ENCODE measurements at regions not wholly inside any gene's neighbourhood (a gene's known extent, or its start where the extent isn't known, plus 50 kb on each side); places are given as distances from the start of the nearest gene placed in this dataset.
"Not testable (repeated sequence)": the region's sequence is repeated elsewhere in the genome, so short reads cannot be mapped to it uniquely, and the experiment has no call there.

DNA sequence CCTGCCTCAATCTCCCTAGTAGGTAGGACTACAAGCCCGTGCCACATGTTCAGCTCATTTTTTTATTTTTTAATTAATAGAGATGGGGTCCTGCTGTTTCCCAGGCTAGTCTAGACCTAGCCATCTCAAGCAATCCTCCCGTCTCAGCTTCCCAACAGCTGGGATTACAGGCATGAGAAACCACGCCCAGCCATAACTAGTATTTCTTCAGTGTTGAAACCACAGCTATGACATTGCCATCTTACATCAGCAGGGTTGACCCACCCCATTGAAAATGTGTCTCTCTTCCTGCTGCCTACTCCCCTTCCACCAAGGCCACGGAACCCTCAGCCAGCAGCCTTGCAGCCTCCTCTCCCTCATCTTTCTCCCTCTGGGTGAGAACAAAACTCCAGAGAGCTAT is 62.1 kb upstream of the ZNF746 start:
- TF ChIP-seq, protein P1, sequence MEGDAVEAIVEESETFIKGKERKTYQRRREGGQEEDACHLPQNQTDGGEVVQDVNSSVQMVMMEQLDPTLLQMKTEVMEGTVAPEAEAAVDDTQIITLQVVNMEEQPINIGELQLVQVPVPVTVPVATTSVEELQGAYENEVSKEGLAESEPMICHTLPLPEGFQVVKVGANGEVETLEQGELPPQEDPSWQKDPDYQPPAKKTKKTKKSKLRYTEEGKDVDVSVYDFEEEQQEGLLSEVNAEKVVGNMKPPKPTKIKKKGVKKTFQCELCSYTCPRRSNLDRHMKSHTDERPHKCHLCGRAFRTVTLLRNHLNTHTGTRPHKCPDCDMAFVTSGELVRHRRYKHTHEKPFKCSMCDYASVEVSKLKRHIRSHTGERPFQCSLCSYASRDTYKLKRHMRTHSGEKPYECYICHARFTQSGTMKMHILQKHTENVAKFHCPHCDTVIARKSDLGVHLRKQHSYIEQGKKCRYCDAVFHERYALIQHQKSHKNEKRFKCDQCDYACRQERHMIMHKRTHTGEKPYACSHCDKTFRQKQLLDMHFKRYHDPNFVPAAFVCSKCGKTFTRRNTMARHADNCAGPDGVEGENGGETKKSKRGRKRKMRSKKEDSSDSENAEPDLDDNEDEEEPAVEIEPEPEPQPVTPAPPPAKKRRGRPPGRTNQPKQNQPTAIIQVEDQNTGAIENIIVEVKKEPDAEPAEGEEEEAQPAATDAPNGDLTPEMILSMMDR (conservative IDR thresholded peaks at IDR 0.05), result no peak
- Mint-ChIP-seq H3K27ac (ENCODE audit: unreplicated experiment) (no peak overlapping the region), H3K4me3 (no peak overlapping the region), H3K27me3 (ENCODE audit: low read depth) (no peaks in the 10 kb centered on the region), H3K4me1 (no peaks in the 10 kb centered on the region), H3K9me3 (no peaks in the 10 kb centered on the region), H3K36me3 (ENCODE audit: low read depth) (peaks cover 37% of the 10 kb centered on the region)
- DNase-seq (ENCODE audit: low read depth, low spot score), result no peak

DNA sequence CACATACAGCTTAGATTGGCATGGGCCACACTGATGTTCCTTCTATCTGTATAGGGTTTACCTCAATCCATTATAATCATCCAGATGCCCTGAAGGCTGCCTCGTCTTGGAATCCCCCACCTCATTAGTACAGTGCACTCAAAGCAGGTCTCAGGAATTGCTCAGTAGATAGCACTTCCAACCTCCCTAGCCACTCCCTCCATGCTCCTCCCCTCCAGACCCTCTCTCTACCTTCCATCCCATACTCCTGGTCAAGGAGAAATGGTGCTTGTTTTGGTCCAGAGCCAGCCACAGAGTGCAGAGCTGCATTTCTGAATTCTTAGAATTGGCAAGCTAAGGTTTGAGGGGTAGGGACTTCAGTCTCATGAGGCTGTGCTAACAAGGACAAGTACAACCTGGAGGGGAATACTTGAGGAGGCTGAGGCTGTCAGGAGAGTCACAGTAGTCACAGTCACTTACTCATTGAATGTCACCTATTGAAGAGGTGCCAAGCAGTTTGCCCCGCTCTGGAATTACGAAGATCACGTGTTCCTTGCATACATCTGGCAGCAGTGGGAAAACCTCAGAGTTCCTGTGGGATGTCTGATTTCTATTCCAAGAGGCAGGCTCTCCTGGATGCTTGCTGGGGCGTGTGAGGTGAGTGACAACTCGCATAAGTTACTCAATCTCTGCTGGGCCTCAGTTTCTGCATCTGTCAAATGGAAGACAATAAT is 60.7 kb upstream of the ZNF746 start:
- TF ChIP-seq, protein P1 (conservative IDR thresholded peaks at IDR 0.05), result no peak
- H3K4me1 Mint-ChIP-seq, result no peaks in the 10 kb centered on the region
- no peaks in the 10 kb centered on the region for H3K27me3 Mint-ChIP-seq (ENCODE audit: low read depth)
- peaks cover 29% of the 10 kb centered on the region for H3K36me3 Mint-ChIP-seq (ENCODE audit: low read depth)
- no peak for DNase-seq (ENCODE audit: low read depth, low spot score)
- no peaks in the 10 kb centered on the region for H3K9me3 Mint-ChIP-seq
- H3K4me3 Mint-ChIP-seq, result no peak overlapping the region
- peak overlapping the region; percentile 67 for H3K27ac Mint-ChIP-seq (ENCODE audit: unreplicated experiment)

DNA sequence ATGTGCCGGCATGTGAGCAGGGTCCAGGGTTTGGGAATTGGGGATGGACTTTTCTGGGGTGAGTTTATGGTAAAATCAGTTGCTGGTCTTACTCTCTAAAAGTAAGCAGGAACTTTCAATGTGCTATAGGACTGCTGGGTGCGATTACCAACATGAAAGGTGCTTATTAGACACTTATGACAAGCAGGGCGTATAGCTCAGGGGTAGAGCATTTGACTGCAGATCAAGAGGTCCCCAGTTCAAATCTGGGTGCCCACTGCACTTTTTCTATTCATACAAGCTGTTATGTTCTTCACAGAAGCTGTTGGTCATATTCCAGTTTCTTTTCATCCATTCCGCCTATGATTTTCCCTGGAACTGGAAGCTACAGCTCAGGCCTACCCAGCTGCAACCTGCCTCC is 58.9 kb upstream of the ZNF746 start:
- not testable (repeated sequence) for H3K27ac Mint-ChIP-seq (ENCODE audit: unreplicated experiment); H3K9me3 Mint-ChIP-seq; H3K27me3 Mint-ChIP-seq (ENCODE audit: low read depth)

DNA sequence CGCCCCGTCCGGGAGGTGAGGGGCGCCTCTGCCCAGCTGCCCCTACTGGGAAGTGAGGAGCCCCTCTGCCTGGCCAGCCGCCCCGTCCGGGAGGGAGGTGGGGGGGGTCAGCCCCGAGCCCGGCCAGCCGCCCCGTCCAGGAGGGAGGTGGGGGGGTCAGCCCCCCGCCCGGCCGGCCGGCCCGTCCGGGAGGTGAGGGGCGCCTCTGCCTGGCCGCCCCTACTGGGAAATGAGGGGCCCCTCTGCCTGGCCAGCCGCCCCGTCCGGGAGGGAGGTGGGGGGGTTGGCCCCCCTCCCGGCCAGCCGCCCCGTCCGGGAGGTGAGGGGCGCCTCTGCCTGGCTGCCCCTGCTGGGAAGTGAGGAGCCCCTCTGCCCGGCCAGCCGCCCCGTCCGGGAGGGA is 57.2 kb upstream of the ZNF746 start:
- not testable (repeated sequence) for H3K9me3 Mint-ChIP-seq; H3K27me3 Mint-ChIP-seq (ENCODE audit: low read depth)
- H3K36me3 Mint-ChIP-seq (ENCODE audit: low read depth), result peaks cover 49% of the 10 kb centered on the region

More for the DNA sequence above, 58.9 kb upstream of the ZNF746 start:
- not testable (repeated sequence) for H3K4me1 Mint-ChIP-seq; DNase-seq (ENCODE audit: low read depth, low spot score); H3K4me3 Mint-ChIP-seq
- peaks cover 36% of the 10 kb centered on the region for H3K36me3 Mint-ChIP-seq (ENCODE audit: low read depth)

DNA sequence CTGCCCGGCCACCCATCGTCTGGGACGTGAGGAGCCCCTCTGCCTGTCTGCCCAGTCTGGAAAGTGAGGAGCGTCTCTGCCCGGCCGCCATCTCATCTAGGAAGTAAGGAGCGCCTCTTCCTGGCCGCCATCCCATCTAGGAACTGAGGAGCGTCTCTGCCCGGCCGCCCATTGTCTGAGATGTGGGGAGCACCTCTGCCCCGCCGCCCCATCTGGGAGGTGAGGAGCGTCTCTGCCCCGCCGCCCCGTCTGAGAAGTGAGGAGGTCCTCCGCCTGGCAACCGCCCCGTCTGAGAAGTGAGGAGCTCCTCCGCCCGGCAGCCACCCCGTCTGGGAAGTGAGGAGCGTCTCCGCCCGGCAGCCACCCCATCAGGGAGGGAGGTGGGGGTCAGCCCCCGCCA is 56.4 kb upstream of the ZNF746 start:
- H3K4me1 Mint-ChIP-seq; DNase-seq (ENCODE audit: low read depth, low spot score): not testable (repeated sequence)

More for the DNA sequence above, 57.2 kb upstream of the ZNF746 start:
- not testable (repeated sequence) for H3K4me1 Mint-ChIP-seq; DNase-seq (ENCODE audit: low read depth, low spot score); H3K27ac Mint-ChIP-seq (ENCODE audit: unreplicated experiment); H3K4me3 Mint-ChIP-seq

DNA sequence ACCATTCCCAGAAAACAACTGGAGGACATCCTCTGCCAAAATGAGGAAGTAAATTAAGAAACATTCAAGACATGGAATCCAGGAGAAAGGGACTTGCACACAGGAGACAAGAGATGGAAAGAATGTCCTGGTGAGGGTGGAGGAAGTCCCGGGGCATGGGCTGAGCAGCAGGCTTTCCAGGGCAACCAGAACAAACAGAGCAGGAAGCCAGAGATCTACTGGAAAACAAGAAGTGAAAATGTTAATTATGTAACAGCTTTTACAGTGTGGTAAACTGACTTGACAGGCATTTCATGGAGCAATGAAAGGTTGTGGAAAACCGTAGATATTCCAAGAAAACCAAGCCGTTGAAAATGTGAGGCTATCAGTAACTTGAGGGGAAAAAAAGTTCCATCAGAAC is 55.2 kb upstream of the ZNF746 start:
- Mint-ChIP-seq H3K4me1 (no peaks in the 10 kb centered on the region), H3K36me3 (ENCODE audit: low read depth) (peaks cover 65% of the 10 kb centered on the region), H3K4me3 (no peak overlapping the region)

More for the DNA sequence above, 56.4 kb upstream of the ZNF746 start:
- H3K27ac Mint-ChIP-seq (ENCODE audit: unreplicated experiment); H3K9me3 Mint-ChIP-seq; H3K4me3 Mint-ChIP-seq; H3K27me3 Mint-ChIP-seq (ENCODE audit: low read depth): not testable (repeated sequence)
- peaks cover 57% of the 10 kb centered on the region for H3K36me3 Mint-ChIP-seq (ENCODE audit: low read depth)

More for the DNA sequence above, 55.2 kb upstream of the ZNF746 start:
- Mint-ChIP-seq H3K27me3 (ENCODE audit: low read depth) (no peaks in the 10 kb centered on the region), H3K9me3 (peaks cover 9% of the 10 kb centered on the region), H3K27ac (ENCODE audit: unreplicated experiment) (no peak overlapping the region)
- TF ChIP-seq, protein P1 (conservative IDR thresholded peaks at IDR 0.05), result no peak
- no peak for DNase-seq (ENCODE audit: low read depth, low spot score)
